Suprapubic skin (tissue), 3 donors: ENCODE measurements at regions not wholly inside any gene's neighbourhood (a gene's known extent, or its start where the extent isn't known, plus 50 kb on each side); places are given as distances from the start of the nearest gene placed in this dataset.

ENCODE experiments used
- CTCF ChIP-seq, 2 donors: fragments of 200-600 bp in 1 of 2; fragments of 450-650 bp in 1 of 2; sonication (generic) in 1 of 2; IDR thresholded peaks; one replicate each; pipeline ENCODE4 v1.5.1; 2016 to 2019; ENCODE audit warnings: antibody characterized with exemption in 2 of 2, mild to moderate bottlenecking in 1 of 2, moderate library complexity in 1 of 2
- POLR2AphosphoS5 ChIP-seq, 3 donors: sonication (generic); formaldehyde crosslinking; IDR thresholded peaks; one replicate each; pipeline ENCODE4 v1.6.1; 2017; ENCODE audit warnings: antibody characterized with exemption in 3 of 3

- TF ChIP-seq POLR2AphosphoS5 (IDR thresholded peaks at IDR 0.05): no peak
- no peak for TF ChIP-seq CTCF (IDR thresholded peaks at IDR 0.05)
These were observed 723.7 kb downstream of the RWDD3 start for GRCh38 chr1:95957748-95958147.
